NCI-H446 (cell line): ENCODE measurements at regions not wholly inside any gene's neighbourhood (a gene's known extent, or its start where the extent isn't known, plus 50 kb on each side); places are given as distances from the start of the nearest gene placed in this dataset.

Source experiments
- DNase-seq, 2 experiments: peaks; one replicate each; lab custom pipeline; 2025; lab: John Stamatoyannopoulos, UW

DNA sequence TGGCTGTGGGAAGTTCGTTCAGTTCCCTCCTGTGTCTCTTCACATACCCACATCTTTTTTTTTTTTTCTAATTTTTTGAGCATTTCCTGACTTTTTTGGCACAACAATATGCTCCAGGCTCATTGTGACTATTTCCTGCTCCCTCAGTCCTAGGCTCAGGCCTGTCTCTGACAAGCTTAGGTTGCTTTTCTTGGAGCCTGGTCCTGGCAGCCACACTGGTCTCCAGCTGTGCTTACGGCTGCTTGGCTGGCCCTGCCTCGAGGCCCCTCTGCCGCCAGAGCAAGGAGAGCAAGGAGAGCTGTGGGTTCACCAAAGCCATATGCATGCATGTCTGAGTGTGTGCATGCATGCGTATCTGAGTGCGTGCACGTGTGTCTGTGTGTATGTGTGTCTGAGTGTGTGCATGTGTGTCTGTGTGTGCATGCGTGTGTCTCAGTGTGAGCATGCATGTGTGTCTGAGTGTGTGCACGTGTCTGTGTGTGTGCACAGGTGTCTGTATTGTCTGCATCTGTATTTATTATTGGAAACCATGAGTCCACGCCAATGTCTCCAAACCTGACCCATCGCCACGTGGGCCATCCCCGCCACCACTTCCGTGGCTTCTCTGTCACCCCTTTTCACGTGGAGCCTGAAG lies 766.1 kb upstream of the SALL3 start:
- DNase-seq = no peak

DNA sequence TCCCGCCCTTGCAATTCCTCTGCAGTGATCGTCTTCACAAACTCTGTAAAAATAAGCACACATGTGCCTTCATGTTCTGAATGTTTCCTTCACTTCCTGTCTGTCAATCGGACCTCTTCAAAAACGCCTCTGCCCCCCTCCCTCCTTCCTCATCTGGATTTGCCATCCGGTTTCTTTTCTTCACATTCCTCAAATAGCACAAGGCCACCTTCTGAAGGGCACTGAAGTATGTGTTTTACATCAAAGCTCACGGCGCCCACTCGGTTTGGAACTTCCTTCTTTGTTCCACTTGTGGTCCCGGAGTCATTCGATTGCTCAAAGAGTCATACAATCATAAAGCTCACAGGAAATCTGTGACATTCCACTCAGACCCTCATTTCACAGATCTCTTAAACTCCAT lies 758.1 kb upstream of the SALL3 start:
- DNase-seq = no peak

DNA sequence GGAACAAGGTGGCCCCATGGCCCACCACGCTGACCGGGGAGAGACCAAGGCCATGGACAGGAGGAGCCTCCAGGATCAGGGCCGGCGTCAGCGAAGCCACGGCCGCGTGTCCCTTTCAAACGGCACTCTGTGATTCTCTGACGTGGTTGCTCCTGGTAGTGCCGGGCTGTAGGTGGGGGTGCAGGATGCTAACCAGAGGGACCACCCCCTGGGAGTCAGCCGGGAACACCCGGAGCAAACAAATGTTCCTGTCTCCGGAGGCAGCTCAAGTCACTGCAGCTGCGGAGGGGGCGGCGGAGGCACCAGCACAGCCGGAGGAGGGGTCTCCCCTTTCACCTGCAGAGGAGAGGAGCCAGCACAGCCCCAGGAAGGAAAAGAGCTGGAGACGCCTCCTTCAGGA lies 750.6 kb upstream of the SALL3 start:
- DNase-seq = no peak

DNA sequence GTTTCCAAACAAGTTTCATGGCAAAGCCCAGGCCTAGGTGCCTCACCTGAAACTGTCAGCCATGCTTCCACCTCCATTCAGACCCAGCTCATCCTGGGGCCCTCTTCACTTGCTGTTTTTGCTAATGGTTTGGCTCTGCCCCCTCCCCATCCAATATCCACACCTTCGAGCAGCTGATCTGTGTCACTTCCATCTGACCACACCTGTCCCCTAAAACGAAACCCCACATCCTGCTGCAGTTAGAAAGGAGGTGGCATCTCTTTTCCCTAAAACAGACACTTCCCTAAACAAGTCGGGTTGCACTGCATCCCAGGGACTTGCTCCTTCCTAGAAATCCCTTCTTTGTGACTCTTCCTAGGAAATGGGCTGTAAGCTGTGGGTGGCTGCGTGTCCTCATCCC lies 748.7 kb upstream of the SALL3 start:
- DNase-seq = no peak

DNA sequence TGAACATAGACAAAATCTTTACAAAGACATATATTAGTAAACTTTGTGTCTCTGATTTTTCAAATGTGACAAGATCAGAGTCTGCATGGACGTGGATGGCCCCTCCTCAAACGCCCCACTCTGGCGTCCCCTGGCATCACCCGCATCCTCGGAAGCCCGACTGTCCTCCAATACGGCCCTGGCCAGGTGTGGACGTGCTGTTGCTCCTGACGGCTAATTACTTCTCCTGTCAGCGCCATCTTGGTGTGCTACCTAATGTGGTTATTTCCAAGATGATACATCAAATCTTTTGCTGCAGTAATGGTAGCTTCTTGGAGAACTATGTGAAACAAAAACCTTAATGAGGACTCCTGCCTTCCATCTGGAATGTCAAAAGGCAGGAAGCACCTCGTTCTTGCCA lies 747.4 kb upstream of the SALL3 start:
- no peak for DNase-seq

DNA sequence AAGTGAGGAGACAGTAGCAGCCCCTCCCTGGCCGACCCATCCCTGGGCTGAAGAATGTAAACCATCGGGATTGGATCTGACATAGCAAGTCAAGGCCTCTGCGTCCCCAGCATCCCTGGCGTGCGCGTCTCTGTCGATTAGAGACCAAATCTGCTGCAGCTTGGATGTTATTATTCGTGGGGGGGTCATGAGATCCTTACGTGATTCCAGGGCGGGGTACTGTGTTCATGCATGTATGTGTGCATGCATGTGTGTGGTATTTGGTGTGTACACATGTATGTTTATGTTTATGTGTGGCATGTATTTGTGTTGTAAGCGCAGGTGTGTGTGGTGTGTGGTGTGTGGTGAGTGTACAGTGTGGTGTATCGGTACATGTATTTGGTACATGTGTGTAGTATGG lies 741.8 kb upstream of the SALL3 start:
- no peak for DNase-seq

DNA sequence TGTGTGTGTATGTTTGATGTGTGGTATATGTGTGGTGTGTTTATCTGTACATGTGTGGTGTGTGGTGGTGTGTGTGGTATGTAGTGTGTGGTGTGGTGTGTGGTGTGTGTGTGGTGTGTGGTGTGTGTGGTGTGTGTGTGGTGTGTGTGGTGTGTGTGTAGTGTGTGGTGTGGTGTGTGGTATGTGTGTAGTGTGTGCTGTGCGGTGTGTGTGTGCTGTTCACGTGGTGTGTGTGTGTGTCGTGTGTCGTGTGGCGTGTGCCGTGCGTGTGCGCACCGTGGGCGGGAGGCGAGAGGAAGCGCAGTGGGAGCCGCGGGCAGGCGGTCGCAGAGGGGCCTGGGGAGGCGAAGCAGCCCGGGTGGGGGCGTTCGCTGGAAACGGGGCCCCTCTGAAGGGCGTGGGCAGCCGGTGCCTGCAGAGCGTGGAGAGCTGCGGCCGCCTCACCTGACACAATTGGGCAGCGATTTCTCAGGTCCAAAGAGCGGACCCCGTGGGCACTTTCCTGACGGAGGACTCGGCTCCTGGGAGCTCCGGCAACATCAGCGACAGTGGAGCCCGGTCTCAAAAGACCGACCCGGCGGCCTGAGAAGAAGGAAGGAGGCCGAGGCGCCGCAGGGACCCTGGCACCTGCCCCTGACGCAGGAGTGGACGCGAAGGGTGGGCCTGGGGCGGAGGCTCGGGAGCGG lies 741.1 kb upstream of the SALL3 start:
- DNase-seq = no peak

DNA sequence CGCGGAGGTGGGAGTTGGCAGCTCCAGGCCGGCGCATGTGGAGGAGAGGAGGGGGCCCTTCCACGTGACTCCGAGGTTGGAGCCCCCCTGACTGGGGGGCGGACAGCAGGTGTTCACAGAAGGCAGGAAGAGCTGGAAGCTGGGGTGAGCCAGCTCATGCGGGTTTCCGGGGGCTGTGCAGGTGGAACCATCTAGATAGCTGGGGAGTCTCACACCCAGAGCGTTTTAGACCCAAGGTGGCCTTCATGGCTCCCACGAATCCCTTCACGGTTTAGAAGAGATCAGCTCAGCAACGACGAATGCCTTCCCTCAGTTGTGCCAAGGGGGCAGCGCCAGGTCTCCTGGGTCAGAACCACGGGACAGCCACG lies 740.5 kb upstream of the SALL3 start:
- DNase-seq = no peak

DNA sequence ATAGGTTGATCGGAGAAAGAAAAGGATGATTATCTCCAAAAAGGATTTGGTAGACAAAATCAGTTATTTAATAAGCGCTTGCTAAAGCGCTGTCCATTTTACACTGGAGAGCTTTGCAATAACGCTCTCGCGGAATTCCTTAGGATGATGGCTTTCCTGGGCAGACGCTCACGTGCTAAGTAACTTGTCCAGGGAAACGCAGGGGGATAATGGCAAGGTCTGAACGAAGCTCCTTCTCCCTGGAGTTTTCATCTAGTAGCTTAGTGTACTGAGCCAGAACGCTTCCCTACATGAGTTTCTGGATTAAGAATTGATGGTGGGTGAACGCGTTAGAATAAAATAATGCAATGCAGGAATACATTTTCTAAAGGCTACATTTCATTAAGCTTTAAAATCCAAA lies 739.5 kb upstream of the SALL3 start:
- DNase-seq = no peak

DNA sequence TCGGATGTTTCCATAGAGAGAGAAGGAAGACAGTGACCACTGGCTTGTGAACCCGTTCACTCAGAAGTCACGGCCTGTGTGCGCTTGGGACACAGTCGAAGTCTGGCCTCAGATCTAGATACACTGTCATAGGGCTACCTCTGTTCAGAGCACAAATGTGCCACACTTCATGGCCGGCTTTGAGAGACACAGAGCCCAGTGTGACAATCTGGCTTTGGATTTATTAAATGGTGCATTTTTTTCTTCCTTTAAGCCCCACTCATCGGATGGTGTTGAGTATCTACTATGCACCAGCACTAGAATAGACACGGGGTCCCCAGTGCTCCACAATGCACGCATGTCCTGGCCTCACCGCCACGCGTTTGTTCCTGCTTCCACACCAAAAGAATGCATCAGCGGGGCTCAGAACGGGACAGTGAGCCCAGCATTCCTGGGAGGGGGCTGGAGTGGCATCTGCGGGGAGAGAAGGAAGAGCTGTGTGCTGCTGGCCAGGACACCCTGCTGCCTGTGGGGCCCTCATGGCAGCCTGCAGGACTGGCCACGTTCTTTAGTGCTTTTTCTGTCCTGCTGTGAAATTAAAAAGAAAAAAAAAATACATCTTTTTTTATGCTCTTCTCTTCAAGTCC lies 738.9 kb upstream of the SALL3 start:
- no peak for DNase-seq

DNA sequence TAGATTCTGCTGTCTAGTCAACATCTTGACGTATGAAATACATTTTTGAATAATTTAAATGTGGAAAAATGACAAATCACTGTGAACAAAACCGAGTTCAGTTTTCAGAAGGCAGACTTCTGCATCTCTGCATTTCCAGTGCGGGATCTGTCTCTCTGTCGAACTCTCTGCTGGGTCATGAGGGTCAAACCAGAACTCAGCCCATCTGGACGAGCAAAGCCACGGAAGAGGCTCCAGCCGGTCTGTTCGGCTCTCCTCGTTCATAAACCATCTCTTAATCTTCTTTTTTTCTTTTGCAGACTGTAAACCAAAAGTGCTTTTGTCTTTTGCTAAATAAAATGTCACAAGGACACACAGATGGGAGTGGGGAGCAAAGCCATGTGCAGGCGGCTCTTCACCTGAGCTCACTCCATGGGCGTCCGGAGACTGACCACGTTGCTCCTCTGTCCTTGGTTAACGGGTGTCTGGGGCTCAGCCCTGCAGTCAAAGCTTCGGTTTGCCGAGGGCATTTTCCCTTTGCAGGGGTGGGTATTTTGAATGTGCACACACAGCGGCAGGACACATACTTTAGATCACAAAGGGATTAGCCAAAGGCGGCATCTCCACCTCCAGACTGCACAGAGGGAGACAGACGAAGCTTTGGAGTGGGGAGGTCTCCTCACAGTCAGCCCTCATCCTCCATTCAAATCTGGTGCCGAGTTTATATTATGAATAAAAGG lies 737.9 kb upstream of the SALL3 start:
- DNase-seq = no peak

DNA sequence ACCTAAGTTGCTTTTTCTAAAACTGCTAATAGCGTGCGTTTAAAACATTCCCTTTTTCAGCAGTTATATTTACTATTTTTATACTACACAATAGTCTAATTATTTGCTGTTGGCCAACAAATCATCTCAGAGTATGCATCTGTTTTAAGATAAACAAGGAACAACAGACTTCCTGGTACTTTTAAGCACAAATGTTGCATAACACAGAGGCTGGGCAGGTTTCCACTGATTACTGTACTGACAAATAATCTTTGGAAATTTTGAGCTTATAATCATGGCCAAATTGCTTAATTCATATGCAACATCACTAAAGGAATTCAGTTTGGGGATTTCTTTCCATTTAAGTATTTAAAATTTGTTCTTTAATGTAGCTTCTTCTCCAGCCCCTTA lies 737.4 kb upstream of the SALL3 start:
- DNase-seq = no peak

DNA sequence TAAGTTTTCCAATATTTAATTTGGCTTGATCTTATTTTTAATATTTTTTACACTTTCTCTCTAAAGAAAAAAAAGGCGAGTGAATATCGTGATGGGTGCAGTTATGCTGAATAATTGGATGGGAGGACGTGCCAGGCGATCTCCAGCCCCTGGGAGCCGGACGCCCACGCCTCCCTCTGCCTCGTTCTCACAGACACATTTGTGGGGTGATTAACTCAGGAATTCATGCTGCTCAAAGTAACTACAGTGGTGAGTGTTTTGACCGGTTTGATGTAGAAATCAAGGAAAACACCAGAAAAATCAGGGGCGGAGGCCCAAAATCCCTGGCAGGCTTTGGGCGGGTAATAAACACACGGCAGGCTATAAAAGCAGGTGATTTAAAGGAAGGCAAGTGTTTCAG lies 736.8 kb upstream of the SALL3 start:
- DNase-seq = no peak

DNA sequence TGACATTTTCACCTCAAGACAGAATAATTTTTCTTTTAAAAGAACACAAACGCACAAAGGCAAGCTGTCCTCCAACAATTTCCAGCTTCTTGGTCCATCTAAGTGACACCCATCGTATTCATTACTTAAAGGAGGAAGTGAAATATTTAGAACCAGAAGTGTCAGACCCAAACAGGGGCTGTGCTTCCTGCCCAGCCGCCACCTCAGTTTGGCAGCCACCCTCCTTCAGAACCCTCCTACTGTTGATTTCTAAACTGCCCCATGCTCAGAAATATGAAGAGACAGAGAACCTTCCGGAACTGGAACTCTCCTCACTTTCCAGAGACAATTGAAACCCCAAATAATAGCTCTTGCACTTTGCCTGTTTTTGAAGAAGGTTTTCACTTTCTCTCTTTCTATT lies 734.8 kb upstream of the SALL3 start:
- DNase-seq = no peak

DNA sequence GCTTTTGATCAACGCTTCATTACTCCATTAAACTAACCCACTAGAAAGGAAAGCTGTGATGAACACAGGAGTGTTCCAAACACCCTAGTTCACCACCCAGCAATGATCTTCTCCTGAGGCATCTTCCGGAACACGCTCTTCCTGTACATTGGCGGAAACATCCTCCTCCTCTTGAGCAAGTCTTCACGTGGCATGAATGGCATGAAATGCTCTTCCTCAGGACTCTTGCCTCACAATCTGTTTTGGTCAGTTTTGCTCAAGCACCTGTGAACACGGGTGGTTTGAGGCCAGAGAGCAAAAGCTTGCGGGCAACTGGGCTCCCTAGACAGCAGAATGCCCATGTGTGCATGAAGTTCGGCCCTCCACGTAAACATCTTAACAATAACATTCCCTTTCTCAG lies 734.2 kb upstream of the SALL3 start:
- no peak for DNase-seq

DNA sequence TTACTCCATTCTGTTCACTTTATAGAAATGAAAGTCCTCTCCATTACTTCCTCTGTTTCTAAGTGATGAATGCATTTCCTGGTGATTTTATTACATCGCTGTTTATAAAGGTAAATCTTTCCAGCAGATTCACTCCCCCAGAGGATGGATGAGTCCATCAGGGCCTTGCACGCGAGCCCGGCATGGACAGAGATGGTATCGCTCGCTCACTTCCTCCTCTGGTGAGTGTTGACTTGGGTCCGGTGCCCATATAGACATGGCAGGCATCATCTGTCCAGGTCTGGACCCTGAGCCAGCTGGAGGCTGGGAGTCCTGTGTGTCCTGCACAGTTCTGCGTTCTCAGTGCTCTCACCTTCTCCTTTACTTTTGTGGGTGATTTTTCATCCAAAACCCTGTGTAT lies 733.6 kb upstream of the SALL3 start:
- no peak for DNase-seq

DNA sequence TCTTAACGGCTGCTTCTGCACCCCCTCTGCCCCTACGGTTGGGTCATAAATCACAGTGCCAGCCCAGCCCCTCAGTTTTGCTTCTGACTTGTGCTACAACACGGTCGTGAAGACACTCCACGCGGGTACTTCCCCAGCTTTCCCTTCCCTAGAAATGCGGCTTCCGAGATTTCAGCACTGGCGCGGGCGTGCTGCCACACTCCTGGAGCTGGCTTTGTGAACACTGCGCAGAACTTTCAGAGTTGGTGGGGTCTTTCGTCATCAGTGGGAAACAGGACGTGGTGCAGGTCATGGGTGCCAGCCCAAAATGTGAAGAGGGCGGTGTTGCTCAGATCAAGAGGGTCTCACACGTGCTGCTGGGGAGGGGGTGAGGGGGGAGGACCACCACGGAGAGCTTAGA lies 733.0 kb upstream of the SALL3 start:
- no peak for DNase-seq

DNA sequence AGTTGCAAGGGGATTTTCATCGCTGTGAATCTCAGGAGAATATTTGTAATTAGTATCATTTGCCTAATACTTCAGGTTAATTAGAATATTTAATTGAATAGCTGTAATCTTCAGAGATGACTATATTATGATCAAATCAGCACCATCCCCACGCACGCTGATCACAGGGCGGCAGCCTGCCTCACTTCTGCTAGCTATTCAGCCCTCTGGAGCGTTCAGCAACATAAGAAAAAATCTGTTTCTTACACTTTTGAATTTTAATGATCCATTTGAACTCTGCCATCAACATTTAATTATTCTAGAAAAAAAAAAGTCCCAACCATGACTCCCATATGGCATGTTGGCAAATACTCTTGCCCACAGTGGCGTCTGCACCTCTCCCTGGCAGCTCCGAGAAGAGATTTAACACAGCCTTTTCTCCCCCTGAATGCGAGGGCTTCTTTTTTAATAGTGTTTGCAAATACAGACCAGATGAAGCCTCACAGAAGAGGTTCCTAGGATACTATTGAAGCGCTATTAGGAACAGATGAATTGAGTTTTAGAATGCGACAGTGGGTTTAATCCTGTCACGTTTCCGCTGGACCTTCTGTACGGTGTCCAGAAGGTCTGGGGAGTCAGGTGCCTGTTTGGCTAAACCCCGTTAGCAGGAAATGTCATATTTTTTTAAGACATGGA lies 731.9 kb upstream of the SALL3 start:
- DNase-seq = no peak

DNA sequence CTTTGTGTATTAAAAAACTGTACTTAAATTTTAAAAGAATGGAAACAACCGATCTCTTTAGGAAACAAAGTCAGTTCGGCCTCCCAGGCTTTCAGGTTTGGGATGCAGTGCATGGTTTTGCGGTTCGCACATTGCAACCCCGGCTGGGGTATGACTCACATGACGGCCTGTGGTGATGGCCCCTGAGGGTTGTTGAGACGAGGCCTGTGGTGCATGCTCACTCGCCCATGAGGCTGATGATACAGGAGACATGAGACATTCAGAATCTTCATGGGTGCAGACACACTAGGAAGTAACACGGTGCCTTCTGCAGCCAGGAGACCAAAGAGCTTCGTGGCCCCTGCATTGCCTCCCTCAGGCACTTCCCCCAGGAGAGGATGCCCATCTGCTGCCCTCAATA lies 724.6 kb upstream of the SALL3 start:
- DNase-seq = no peak

DNA sequence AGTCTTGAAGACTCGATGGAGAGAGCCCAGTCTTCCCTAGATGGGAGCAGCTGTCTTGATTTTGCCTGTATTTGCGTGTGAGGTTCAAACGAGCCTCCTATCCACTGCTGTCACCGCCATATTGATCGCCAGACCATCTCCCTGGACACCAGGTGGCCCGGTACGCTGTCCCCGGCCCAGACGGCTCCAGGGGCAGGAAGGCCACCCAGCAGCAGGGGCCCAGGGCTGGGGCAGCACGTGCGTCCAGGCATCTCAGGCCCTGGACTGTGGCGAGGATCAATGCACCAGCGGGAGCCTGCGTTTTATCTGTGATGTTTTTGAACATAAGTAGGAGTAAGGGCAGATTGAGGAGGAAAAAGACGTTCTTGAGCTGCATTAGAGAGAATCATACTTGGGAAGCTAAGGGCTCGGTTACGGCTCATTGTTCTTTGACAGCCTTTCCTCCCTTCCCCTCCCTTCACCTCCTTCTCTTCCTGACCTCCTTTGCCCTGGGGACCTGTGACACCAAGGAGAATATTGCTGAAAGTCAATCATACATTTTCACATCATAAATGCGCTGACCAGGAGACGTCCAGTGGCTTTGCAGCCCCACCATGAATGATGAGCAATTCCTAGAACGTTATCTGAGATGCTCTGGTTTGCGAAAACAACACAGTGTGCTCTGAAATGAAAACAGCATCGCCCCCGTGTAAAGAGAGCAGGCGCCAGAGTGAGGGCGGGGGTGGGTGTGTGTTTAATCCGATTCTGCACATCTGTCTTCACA lies 711.2 kb upstream of the SALL3 start:
- DNase-seq = no peak

DNA sequence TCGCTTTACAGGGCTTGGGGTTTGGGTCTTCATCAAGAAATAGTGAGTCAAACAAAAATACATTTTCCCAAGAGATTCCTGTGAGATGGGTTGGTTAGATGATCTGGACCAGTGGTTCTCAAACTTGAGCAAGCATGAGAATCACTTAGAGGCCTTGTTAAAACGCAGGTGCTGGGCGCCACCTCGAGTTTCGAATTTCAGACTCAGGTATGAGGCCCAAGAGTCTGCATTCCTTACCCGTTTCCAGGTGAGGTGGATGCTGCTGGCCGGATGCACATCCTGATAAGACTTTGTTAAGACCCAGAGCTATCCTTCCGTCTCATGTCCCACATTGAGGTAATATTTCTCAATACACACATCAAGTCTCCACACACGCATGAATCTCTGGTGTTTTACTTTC lies 707.8 kb upstream of the SALL3 start:
- no peak for DNase-seq

DNA sequence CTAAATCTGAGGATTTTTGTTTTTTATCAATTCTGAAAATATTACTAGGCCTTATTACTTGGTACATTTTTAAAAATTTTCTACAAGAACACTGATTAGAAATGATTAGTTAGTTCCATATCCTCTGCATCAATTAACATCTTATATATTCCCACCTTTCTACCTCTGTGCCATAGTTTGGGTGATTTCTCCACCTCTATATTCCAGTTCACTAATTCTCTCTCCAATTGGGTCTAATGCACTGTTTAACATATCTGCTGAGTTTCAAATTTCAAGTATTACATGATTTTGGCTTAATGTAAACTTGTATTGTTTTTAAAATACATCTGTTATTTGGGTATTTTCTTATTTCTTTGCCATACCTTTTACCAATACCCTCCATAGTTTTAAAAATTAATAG lies 705.7 kb upstream of the SALL3 start:
- no peak for DNase-seq
